Activated CD8-positive, alpha-beta memory T cell treated with anti-CD3 and anti-CD28 coated beads, Interleukin-2, amount 50 U/mL, for 1 hour (primary cell): ENCODE measurements at regions not wholly inside any gene's neighbourhood (a gene's known extent, or its start where the extent isn't known, plus 50 kb on each side); places are given as distances from the start of the nearest gene placed in this dataset.

Source experiments
- DNase-seq: peaks from one replicate; pipeline ENCODE4 v3.0.0-alpha.2; 2020; ENCODE audit errors: extremely low read depth

DNA sequence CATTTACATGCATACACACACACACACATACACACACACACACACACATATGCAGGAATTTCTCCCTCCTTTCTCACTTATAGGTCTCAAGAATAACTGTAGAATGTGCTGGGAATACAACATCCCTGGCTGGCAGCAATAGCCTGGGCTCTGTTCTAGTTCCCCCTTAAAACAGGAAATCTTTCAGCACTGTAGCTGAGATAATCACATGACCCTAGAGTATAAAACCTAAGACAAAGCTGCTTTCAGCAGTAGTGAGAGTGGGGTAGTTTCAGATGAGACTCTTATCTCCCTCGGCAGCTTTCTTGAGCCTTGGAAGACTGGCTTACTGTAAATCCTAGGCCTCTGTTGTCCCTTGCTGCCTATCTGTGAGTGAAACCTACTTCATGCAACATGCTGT lies 137.4 kb upstream of the AKR1E2 start:
- DNase-seq = no peak

DNA sequence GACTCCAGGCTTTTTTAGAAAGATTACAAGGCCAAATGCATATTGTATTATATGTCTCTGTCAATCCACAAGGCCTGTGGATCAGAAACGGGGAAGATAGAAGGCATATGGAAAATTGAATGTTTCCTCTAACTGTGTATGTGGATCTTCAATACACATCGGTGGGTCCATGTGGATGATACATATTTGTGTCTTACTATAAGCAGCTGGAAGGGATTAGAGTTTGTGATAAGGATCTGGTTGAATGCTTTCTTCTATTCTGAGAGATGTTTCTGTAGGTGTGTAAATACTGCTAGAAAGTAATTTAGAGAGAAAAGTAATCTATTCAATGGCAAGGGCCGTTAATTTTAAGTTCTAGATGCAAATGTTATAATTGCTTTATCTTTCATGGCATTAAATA lies 137.8 kb upstream of the AKR1E2 start:
- DNase-seq = no peak

GRCh38 chr10:4687397-4687796 lies 138.6 kb upstream of the AKR1E2 start:
- no peak for DNase-seq

- no peak for DNase-seq
These were observed 139.4 kb upstream of the AKR1E2 start for GRCh38 chr10:4686644-4686996.

DNA sequence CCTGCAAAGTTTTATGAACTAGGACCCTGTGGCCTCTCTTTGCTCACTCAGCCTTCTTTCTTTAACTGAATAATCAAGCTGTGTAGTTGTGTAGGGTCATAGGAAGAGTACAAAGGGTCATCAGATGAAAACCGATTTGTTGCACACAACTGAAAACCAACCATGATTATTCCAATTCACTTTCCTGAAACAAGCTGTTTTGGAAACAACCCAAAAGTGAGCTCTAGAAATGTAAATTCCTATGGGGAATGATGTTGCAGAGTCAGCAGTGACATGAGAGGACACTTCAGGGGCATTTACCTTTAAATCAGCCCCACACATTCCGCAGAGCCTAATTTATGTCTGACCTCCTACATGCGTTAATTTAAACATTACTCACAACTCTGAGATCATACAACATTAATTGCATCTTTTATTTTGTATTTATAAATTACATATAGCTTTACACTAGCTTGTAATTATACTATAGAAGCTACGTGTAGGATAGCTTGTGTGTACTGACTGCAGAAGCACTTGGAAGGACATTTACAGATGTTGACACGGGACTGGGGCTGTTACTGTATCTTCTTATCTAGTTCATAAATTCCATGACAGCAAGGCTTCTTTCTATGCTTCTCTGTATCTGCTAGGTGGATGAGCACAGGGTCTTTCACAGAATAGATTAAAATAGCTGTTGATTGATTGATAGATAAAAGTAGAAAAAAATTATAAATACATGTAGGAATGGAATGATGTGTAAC lies 139.9 kb upstream of the AKR1E2 start:
- DNase-seq = no peak

DNA sequence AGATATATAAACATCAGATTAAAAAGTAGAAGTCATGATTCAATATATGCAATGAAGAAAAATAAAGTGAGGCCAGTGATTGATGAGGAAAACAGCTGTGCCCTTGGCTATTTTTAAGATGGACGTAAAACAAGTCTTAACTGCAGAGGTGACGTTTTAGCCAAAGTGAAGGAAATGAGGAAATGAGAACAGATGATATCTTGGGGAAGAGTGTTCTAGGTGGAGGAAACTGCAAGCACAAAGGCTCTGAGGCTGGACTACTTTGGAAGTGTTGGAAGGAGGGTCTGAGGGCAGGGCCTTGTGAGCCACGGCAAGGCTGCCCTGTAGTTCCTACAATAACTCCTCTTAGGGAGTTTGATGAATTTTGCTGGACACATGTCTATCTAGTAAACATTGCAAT lies 140.5 kb upstream of the AKR1E2 start:
- no peak for DNase-seq

- no peak for DNase-seq
These were observed 141.6 kb upstream of the AKR1E2 start for GRCh38 chr10:4684434-4684833.

GRCh38 chr10:4683838-4684237 lies 142.2 kb upstream of the AKR1E2 start:
- DNase-seq = no peak

GRCh38 chr10:4683137-4683536 lies 142.9 kb upstream of the AKR1E2 start:
- DNase-seq = no peak

DNA sequence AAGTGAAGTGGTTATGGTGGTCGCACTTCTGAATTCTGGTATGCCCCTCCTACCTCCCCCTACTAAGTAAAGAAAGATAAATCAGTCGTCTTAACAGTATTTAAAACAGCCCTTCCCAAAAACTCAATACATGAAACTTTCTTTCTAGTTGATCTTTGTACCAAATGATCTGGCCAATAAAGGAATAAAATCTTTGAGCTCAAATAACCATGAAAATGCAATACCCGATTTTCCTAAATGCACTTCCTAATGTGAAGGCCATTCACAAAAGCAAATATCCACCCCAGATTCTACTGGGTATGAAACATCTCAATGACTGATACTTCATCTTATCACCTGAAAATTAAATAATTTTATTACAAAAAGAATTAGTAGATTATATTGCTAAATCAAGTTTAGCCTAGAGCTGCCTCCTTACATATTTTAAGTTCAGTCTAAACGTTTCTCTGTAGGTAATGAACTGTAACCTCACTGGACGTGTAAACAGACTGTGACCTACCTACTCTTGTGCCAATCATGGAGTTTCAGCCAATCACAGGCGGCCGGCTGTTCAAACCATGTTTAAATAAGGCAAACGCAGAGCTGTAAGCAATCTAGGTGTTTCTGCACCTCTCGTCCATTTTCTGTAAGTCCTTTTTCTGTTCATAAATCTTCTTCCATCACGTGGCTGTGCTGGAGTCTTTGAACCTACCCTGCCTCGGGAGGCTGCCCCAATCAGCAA lies 146.9 kb upstream of the AKR1E2 start:
- DNase-seq = no peak

DNA sequence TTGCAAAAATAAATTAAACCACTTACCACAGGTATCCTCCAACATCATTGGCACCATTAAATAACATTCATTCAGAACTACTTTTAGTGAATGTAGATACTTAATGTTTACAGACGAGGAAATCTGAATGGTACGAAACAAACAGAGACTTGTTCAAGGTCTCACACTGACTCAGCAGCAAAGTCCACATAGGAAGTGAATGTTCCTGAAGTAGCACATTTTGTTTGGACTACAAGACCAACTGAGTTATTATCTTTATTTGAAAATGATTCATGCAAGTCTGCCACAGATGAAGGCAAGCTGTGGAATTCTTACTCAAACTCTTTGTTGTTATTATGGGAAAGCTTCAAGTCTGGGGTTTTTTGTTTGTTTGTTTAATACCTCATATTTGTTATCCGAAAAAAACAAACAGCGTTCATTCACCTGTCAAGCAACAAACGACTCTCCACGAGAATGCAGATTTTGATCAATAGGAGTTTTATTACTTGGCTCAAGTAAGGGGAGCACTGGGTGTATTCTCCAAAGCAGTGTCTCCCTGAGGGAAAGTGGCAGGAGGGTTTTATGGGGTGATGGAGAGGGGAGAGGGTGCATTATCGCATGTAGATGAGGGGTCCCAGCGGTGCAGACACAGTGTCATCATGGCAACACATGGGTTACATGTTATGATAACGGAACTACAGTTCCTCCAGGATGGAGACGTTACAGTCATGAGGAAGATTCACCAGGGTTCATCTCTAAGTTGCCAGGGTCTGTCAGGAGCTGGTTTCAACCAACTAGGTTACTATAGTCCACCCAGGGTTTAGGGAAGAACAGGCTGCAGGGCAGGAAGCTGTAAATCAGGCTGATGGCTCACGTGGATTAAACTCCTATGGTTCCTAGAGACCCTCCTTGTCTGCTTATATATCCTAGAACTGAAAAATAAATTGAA lies 147.7 kb upstream of the AKR1E2 start:
- no peak for DNase-seq

- DNase-seq = no peak
These were observed 148.5 kb upstream of the AKR1E2 start for GRCh38 chr10:4677296-4678021.

GRCh38 chr10:4676566-4676965 lies 149.4 kb upstream of the AKR1E2 start:
- no peak for DNase-seq

GRCh38 chr10:4675808-4676207 lies 150.2 kb upstream of the AKR1E2 start:
- no peak for DNase-seq

DNA sequence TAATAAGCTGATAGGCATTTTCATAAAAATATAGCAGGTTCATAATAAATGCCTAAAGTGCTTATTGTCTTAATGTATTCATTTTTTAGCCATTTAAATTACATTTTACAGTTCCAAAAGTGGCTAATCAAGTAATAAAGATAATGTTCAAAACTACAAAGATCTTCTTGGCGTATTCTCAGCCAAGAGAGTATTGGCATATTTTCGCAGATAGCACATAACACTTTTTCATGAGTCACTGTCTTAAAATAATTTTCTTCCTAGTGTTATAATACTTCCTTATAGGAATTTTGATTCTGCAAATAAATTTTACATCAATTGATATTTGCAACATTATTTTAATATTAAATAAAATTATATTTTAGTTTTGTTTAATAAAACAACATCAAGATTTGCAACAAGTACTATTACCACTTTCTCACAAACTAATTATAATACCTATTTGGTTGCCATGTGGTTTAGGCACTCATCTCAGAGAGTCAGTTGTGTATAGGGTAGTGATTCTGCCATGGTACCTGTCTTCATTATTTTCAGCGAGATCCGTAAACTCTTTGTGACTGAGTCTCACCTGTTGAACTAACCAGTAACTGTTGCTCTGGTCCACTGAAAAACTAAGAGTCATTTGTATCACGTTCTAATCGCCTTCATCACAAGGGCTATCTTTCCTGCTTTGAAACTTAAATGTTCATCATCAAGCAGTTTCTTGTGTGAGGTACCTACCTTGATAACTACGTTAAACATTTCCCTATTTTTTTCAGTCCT lies 152.5 kb upstream of the AKR1E2 start:
- no peak for DNase-seq

GRCh38 chr10:4672201-4672600 lies 153.8 kb upstream of the AKR1E2 start:
- no peak for DNase-seq

- no peak for DNase-seq
These were observed 154.4 kb upstream of the AKR1E2 start for GRCh38 chr10:4671451-4672145.

- DNase-seq = no peak
These were observed 155.3 kb upstream of the AKR1E2 start for GRCh38 chr10:4670737-4671136.

- DNase-seq = no peak
These were observed 156.4 kb upstream of the AKR1E2 start for GRCh38 chr10:4669585-4669984.

DNA sequence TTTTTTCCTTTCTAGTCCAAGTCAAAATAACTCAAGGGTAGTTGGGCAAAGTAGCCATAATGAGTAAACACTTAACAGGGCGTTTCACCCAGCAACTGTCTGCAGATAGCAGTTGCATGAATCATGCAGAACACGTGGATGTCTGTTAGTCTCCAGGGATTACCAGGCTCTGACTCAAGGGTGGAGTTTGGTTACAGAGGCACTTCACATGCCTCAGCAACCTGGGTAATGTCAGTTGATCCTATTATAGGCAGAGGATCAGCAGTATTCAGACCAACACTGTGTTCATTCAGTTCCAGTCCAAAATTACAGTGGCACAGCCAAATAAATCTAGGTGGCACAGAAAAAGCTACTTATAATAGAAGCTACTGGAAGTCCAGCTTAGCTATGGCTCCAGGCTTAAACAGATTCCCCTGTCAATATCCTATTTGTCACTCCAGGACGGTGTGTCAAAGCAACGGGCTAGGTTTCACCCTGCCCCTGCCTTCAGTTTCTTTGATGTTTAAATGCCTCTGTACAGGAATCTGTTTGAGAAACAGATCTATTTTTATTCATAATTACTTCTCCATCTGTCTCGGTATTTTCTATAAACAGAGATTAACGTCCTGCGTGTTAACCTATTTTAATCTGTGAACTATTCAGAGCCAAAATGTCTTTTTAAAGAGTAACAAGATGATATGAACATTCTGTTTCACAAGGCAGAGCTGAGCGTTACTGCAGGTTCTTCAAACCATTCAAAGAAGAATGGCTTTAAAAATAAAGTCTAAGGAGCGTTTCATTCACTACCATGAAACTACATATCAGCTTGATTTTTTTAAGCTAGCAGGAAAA lies 162.6 kb upstream of the AKR1E2 start:
- DNase-seq = no peak
